DND-41 (cell line): ENCODE measurements at regions not wholly inside any gene's neighbourhood (a gene's known extent, or its start where the extent isn't known, plus 50 kb on each side); places are given as distances from the start of the nearest gene placed in this dataset.
A peak's percentile ranks its signal among the peaks of the same experiment; 100 is the strongest.

Experiments
- ATAC-seq: fragments of 200-7000 bp; cut with Tn5 transposase; 3 replicates; pipeline ENCODE4 v1.9.1; 2021; ENCODE audit warnings: low read depth; ENCODE audit not compliant: insufficient read depth
- DNase-seq: peaks from one replicate; pipeline ENCODE4 v3.0.0-alpha.2; 2020
- H2AFZ ChIP-seq: 2 replicates; pipeline ENCODE4 v1.6.0; 2012; ENCODE audit warnings: low read depth, low read length
- H3K27ac ChIP-seq: 2 replicates; pipeline ENCODE4 v1.5.1; 2012; ENCODE audit warnings: low read length, inconsistent platforms
- H3K27me3 ChIP-seq: fragments of 200-600 bp; sonication (generic); 2 replicates; pipeline ENCODE4 v1.6.0; 2012; ENCODE audit warnings: low read length, mild to moderate bottlenecking, inconsistent platforms; ENCODE audit not compliant: insufficient read depth, poor library complexity
- H3K36me3 ChIP-seq: 2 replicates; pipeline ENCODE4 v1.5.1; 2012; ENCODE audit warnings: low read length, inconsistent platforms; ENCODE audit not compliant: insufficient read depth
- H3K4me1 ChIP-seq: 2 replicates; pipeline ENCODE4 v1.5.1; 2012; ENCODE audit warnings: mild to moderate bottlenecking, low read length; ENCODE audit not compliant: insufficient read depth
- H3K4me2 ChIP-seq: 2 replicates; pipeline ENCODE4 v1.6.0; 2012; ENCODE audit warnings: mild to moderate bottlenecking, moderate library complexity, low read length, inconsistent platforms; ENCODE audit not compliant: insufficient read depth
- H3K4me3 ChIP-seq, 2 experiments: fragments of 200-600 bp in 1 of 2; shearing (Covaris generic) in 1 of 2; 2 replicates each; pipeline ENCODE4 v1.5.1; 2012 to 2016; ENCODE audit warnings: inconsistent platforms in 2 of 2, low read length in 2 of 2, mild to moderate bottlenecking in 2 of 2, low read depth in 1 of 2, moderate library complexity in 1 of 2
- H3K79me2 ChIP-seq: 2 replicates; pipeline ENCODE4 v1.6.0; 2012; ENCODE audit warnings: low read length, inconsistent platforms; ENCODE audit not compliant: insufficient read depth
- H3K9ac ChIP-seq: 2 replicates; pipeline ENCODE4 v1.6.0; 2012; ENCODE audit warnings: low read depth, mild to moderate bottlenecking, inconsistent platforms, low read length, moderate library complexity
- H3K9me3 ChIP-seq: 2 replicates; pipeline ENCODE4 v1.5.1; 2012; ENCODE audit warnings: low read length, moderate library complexity, mild to moderate bottlenecking, inconsistent platforms; ENCODE audit not compliant: insufficient read depth, severe bottlenecking
- H4K20me1 ChIP-seq: 2 replicates; pipeline ENCODE4 v1.6.0; 2012; ENCODE audit warnings: low read length; ENCODE audit not compliant: insufficient read depth
- CTCF ChIP-seq: IDR thresholded peaks from 2 replicates; pipeline ENCODE4 v1.5.1; 2012; ENCODE audit warnings: borderline replicate concordance, low read length, moderate library complexity, mild to moderate bottlenecking; ENCODE audit not compliant: poor library complexity, severe bottlenecking; ENCODE audit errors: extremely low read depth
- EZH2 ChIP-seq: IDR thresholded peaks from 3 replicates; pipeline ENCODE4 v1.6.1; 2012; ENCODE audit warnings: borderline replicate concordance, low read depth, mild to moderate bottlenecking, moderate library complexity, low read length, inconsistent platforms; ENCODE audit not compliant: severe bottlenecking

- no peaks in the 10 kb centered on the region for H3K79me2 ChIP-seq
- TF ChIP-seq CTCF (no peak), EZH2 (no peak)
- no peak overlapping the region for H3K27ac ChIP-seq
- ATAC-seq (no peak), DNase-seq (no peak)
- H3K4me3 ChIP-seq = no peak overlapping the region
- no peaks in the 10 kb centered on the region for H3K9me3 ChIP-seq
- H3K9ac ChIP-seq = no peak overlapping the region
- no peak overlapping the region for H2AFZ ChIP-seq
- H3K4me1 ChIP-seq = peaks cover 23% of the 10 kb centered on the region
- H3K4me2 ChIP-seq = no peak overlapping the region
- no peaks in the 10 kb centered on the region for H3K27me3 ChIP-seq
- H3K36me3 ChIP-seq = no peaks in the 10 kb centered on the region
- H4K20me1 ChIP-seq = no peaks in the 10 kb centered on the region
Measured at GRCh38 chr2:147368306-147368705, 476.5 kb upstream of the ACVR2A start.

GRCh38 chr2:147366279-147366678, 478.6 kb upstream of the ACVR2A start:
- DNase-seq (no peak), ATAC-seq (no peak)
- no peaks in the 10 kb centered on the region for H3K27me3 ChIP-seq
- H3K9ac ChIP-seq = no peak overlapping the region
- 0 out of 2 replicates have a peak overlapping the region, but pooled peaks have one; percentile 4 for H2AFZ ChIP-seq
- no peak overlapping the region for H3K27ac ChIP-seq
- no peaks in the 10 kb centered on the region for H3K9me3 ChIP-seq
- no peaks in the 10 kb centered on the region for H3K36me3 ChIP-seq
- no peak for TF ChIP-seq EZH2
- no peak for TF ChIP-seq CTCF
- no peaks in the 10 kb centered on the region for H4K20me1 ChIP-seq
- no peak overlapping the region for H3K4me2 ChIP-seq
- no peak overlapping the region for H3K4me3 ChIP-seq
- no peaks in the 10 kb centered on the region for H3K79me2 ChIP-seq
- peaks cover 23% of the 10 kb centered on the region for H3K4me1 ChIP-seq

- H4K20me1 ChIP-seq = no peaks in the 10 kb centered on the region
- peak overlapping the region; percentile 70 for H2AFZ ChIP-seq
- H3K27me3 ChIP-seq = no peaks in the 10 kb centered on the region
- DNase-seq = no peak
- no peak for TF ChIP-seq EZH2
- TF ChIP-seq CTCF = no peak
- ATAC-seq = no peak
- peak overlapping the region; percentile 58 for H3K27ac ChIP-seq
- peak overlapping the region; percentile 56 for H3K4me2 ChIP-seq
- H3K36me3 ChIP-seq = no peaks in the 10 kb centered on the region
- no peaks in the 10 kb centered on the region for H3K9me3 ChIP-seq
- peaks cover 23% of the 10 kb centered on the region for H3K4me1 ChIP-seq
- no peaks in the 10 kb centered on the region for H3K79me2 ChIP-seq
- H3K4me3 ChIP-seq = peak overlapping the region in 1 of 2 experiments; percentile 23; a peak in 1 of 4 replicates
- H3K9ac ChIP-seq = no peak overlapping the region
Measured at GRCh38 chr2:147365622-147366021, 479.2 kb upstream of the ACVR2A start.

- Histone ChIP-seq H3K4me2 (peak overlapping the region; percentile 56), H4K20me1 (no peaks in the 10 kb centered on the region)
Measured at GRCh38 chr2:147364597-147364996, 480.2 kb upstream of the ACVR2A start.

More at GRCh38 chr2:147364597-147364996, 480.2 kb upstream of the ACVR2A start:
- Histone ChIP-seq H3K4me3 (peak overlapping the region in 1 of 2 experiments; percentile 23; a peak in 2 of 4 replicates), H3K4me1 (peaks cover 23% of the 10 kb centered on the region), H2AFZ (peak overlapping the region; percentile 70), H3K9ac (peak overlapping the region; percentile 20), H3K79me2 (no peaks in the 10 kb centered on the region), H3K27me3 (no peaks in the 10 kb centered on the region), H3K36me3 (no peaks in the 10 kb centered on the region), H3K27ac (peak overlapping the region; percentile 58), H3K9me3 (no peaks in the 10 kb centered on the region)
- DNase-seq (peak; percentile 48), ATAC-seq (peak; percentile 89)
- no peak for TF ChIP-seq CTCF
- TF ChIP-seq EZH2 = no peak
